SU-DHL-6 (cell line): ENCODE measurements at regions not wholly inside any gene's neighbourhood (a gene's known extent, or its start where the extent isn't known, plus 50 kb on each side); places are given as distances from the start of the nearest gene placed in this dataset.

Source experiments
- H2AFZ ChIP-seq: fragments of 200-600 bp; sonication (generic); 2 replicates; pipeline ENCODE4 v1.6.1; 2014; ENCODE audit warnings: low read depth, mild to moderate bottlenecking, moderate library complexity, mixed read lengths, antibody characterized with exemption, low read length; ENCODE audit not compliant: severe bottlenecking
- H3F3A ChIP-seq: fragments of 200-600 bp; shearing (Covaris generic); 2 replicates; pipeline ENCODE4 v1.6.0; 2016; ENCODE audit warnings: antibody characterized with exemption, mild to moderate bottlenecking; ENCODE audit not compliant: insufficient read depth
- H3K27ac ChIP-seq: fragments of 200-600 bp; sonication (generic); 2 replicates; pipeline ENCODE4 v1.5.1; 2016; ENCODE audit warnings: low read depth, mild to moderate bottlenecking, low read length, moderate library complexity, mixed read lengths
- H3K27me3 ChIP-seq: fragments of 200-600 bp; sonication (generic), shearing (Covaris generic); 2 replicates; pipeline ENCODE4 v1.6.0; 2014; ENCODE audit warnings: mild to moderate bottlenecking, low read length
- H3K36me3 ChIP-seq: fragments of 200-600 bp; sonication (generic); 2 replicates; pipeline ENCODE4 v1.6.1; 2014; ENCODE audit warnings: mild to moderate bottlenecking, low read length, mixed read lengths
- H3K4me2 ChIP-seq: fragments of 300-600, 200-600 bp; shearing (Covaris generic), sonication (generic); 2 replicates; pipeline ENCODE4 v1.6.0; 2014; ENCODE audit warnings: low read length, low read depth, mild to moderate bottlenecking; ENCODE audit not compliant: poor library complexity, severe bottlenecking
- H3K4me3 ChIP-seq: fragments of 200-600 bp; sonication (generic); 2 replicates; pipeline ENCODE4 v1.5.1; 2014; ENCODE audit warnings: antibody characterized with exemption, low read length, mild to moderate bottlenecking, mixed read lengths; ENCODE audit not compliant: insufficient read depth, poor library complexity, severe bottlenecking
- H3K79me2 ChIP-seq: fragments of 200-600 bp; sonication (generic); 2 replicates; pipeline ENCODE4 v1.6.1; 2014; ENCODE audit warnings: mild to moderate bottlenecking, low read length, moderate library complexity; ENCODE audit not compliant: insufficient read depth
- H3K9ac ChIP-seq: fragments of 200-600 bp; sonication (generic); 2 replicates; pipeline ENCODE4 v1.7.0; 2014; ENCODE audit warnings: mild to moderate bottlenecking, low read length
- H3K9me2 ChIP-seq: fragments of 200-600 bp; sonication (generic); replicated peaks from 2 replicates; pipeline ENCODE4 v1.6.1; 2014; ENCODE audit warnings: low read length; ENCODE audit not compliant: insufficient read depth
- H3K9me3 ChIP-seq: fragments of 200-600 bp; sonication (generic); 2 replicates; pipeline ENCODE4 v1.6.1; 2014; ENCODE audit warnings: low read length, mixed read lengths; ENCODE audit not compliant: insufficient read depth
- H4K20me1 ChIP-seq: fragments of 200-600 bp; sonication (generic); 2 replicates; pipeline ENCODE4 v1.6.1; 2014; ENCODE audit warnings: low read depth, mild to moderate bottlenecking, antibody characterized with exemption, low read length, moderate library complexity, mixed read lengths
- EZH2phosphoT487 ChIP-seq: fragments of 200-600 bp; sonication (generic), shearing (Covaris generic); conservative IDR thresholded peaks from 2 replicates; pipeline ENCODE4 v1.6.1; 2018; ENCODE audit warnings: mild to moderate bottlenecking, antibody characterized with exemption, low read length, moderate library complexity, mixed read lengths
- TF ChIP-seq, protein P1 (sequence below): fragments of 200-600 bp; sonication (generic); IDR thresholded peaks from one replicate; pipeline ENCODE4 v1.5.1; 2017; ENCODE audit warnings: antibody characterized with exemption, mild to moderate bottlenecking, low read length, moderate library complexity; ENCODE audit not compliant: insufficient read depth, poor library complexity, severe bottlenecking

DNA sequence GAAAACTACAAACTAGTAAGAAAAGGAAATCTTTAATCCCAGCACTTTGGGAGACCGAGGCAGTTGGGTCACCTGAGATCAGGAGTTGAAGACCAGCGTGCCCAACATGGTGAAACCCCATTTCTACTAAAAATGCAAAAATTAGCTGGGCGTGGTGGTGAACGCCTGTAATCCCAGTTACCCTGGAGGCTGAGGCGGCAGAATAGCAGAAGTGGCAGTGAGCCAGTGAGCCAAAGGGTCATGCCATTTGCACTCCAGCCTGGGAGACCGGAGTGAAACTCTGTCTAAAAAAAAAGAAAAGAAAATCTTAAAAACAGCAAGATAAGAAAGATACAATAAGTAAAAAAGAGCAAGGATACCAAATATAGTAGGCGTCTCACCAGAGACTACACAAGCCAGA, 502.9 kb upstream of the ID2 start:
- H3F3A ChIP-seq = no peaks in the 10 kb centered on the region
- H3K9me3 ChIP-seq = no peaks in the 10 kb centered on the region
- H3K4me2 ChIP-seq = no peak overlapping the region
- no peak overlapping the region for H2AFZ ChIP-seq
- H3K4me3 ChIP-seq = no peak overlapping the region
- H4K20me1 ChIP-seq = no peaks in the 10 kb centered on the region
- H3K9me2 ChIP-seq = no peaks in the 10 kb centered on the region
- no peaks in the 10 kb centered on the region for H3K79me2 ChIP-seq
- no peak for TF ChIP-seq EZH2phosphoT487
- TF ChIP-seq, protein P1, sequence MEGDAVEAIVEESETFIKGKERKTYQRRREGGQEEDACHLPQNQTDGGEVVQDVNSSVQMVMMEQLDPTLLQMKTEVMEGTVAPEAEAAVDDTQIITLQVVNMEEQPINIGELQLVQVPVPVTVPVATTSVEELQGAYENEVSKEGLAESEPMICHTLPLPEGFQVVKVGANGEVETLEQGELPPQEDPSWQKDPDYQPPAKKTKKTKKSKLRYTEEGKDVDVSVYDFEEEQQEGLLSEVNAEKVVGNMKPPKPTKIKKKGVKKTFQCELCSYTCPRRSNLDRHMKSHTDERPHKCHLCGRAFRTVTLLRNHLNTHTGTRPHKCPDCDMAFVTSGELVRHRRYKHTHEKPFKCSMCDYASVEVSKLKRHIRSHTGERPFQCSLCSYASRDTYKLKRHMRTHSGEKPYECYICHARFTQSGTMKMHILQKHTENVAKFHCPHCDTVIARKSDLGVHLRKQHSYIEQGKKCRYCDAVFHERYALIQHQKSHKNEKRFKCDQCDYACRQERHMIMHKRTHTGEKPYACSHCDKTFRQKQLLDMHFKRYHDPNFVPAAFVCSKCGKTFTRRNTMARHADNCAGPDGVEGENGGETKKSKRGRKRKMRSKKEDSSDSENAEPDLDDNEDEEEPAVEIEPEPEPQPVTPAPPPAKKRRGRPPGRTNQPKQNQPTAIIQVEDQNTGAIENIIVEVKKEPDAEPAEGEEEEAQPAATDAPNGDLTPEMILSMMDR = no peak
- no peaks in the 10 kb centered on the region for H3K36me3 ChIP-seq
- no peaks in the 10 kb centered on the region for H3K27me3 ChIP-seq
- no peak overlapping the region for H3K9ac ChIP-seq
- H3K27ac ChIP-seq = no peak overlapping the region

DNA sequence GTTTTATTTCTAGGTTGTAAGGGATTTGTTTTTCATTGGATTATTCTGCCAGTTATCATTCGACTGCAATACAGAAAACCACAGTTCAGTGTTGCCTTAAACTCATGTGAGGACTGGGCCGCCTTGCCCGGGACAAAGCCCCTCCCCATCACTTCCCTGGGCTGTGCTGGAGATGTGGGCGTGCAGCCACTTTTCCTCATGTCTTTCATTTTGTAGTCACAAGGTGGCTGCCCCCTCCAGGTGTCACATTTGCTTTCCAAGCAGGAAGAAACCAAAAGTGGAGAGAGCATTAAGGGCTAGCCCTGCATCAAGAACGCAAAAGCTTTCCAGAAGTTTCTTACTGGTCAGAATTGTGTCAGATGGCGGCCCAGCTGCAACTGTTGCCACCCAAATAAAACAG, 492.5 kb upstream of the ID2 start:
- Histone ChIP-seq H2AFZ (no peak overlapping the region), H3K9ac (no peak overlapping the region), H3K27me3 (no peaks in the 10 kb centered on the region), H3K36me3 (no peaks in the 10 kb centered on the region; the same call in 1 of the 2 replicates), H3K9me2 (no peaks in the 10 kb centered on the region), H3K4me3 (no peak overlapping the region), H3F3A (no peaks in the 10 kb centered on the region), H3K9me3 (no peaks in the 10 kb centered on the region), H4K20me1 (no peaks in the 10 kb centered on the region), H3K79me2 (no peaks in the 10 kb centered on the region), H3K27ac (no peak overlapping the region), H3K4me2 (no peak overlapping the region)
- TF ChIP-seq, protein P1 = no peak
- TF ChIP-seq EZH2phosphoT487 = no peak

DNA sequence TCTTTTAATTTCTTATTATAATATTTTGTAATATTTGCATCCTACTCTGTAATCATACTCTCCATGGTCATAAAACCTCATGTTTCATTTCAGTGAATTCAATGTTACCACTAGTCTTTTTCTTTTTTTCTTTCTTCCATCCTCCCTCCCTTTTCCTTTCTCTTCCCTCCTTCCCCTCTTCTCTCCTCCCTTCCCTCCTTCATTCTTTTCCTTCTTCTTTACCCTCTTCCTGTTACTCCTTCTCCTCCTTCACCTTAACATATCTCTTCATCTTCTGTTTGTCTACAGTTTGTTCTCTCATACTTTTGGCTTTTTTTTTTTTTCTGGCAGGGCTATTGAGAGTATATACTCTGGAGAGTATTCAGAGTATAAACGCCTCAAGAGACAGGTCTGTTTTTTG, 491.6 kb upstream of the ID2 start:
- no peaks in the 10 kb centered on the region for H3K9me2 ChIP-seq
- no peak overlapping the region for H2AFZ ChIP-seq
- no peak overlapping the region for H3K4me3 ChIP-seq
- no peaks in the 10 kb centered on the region for H3K27me3 ChIP-seq
- H3K27ac ChIP-seq = no peak overlapping the region
- no peak overlapping the region for H3K4me2 ChIP-seq
- H4K20me1 ChIP-seq = no peaks in the 10 kb centered on the region
- no peaks in the 10 kb centered on the region for H3K9me3 ChIP-seq
- no peaks in the 10 kb centered on the region for H3K79me2 ChIP-seq
- no peaks in the 10 kb centered on the region for H3K36me3 ChIP-seq
- H3F3A ChIP-seq = no peaks in the 10 kb centered on the region
- TF ChIP-seq, protein P1 = no peak
- TF ChIP-seq EZH2phosphoT487 = no peak
- no peak overlapping the region for H3K9ac ChIP-seq
